ENCODE measurements at regions not wholly inside any gene's neighbourhood (a gene's known extent, or its start where the extent isn't known, plus 50 kb on each side); places are given as distances from the start of the nearest gene placed in this dataset.

DNA sequence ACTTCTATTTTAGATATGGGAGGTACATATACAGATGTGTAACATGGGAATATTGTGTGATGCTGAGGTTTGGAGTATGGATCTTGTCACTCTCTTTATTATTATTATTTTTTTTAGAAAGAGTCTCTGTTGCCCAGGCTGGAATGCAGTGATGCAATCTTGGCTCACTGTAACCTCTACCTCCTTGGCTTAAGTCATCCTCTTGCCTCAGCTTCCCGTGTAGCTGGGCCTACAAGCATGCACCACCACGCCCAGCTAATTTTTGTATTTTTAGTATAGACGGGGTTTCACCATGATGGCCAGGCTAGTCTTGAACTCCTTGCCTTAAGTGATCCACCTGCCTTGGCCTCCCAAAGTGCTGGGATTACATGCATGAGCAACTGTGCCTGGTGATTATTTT, 138.4 kb upstream of the SLC28A3 start:
- H3K36me3 ChIP-seq: no peaks in the 10 kb centered on the region
- H3K9me3 ChIP-seq: no peaks in the 10 kb centered on the region
- peaks cover 0 to 14% (median 4%) of the 10 kb centered on the region in 9 donors for H3K4me1 ChIP-seq
- DNase-seq (no peak), ATAC-seq (no peak)
- TF ChIP-seq, protein P1, sequence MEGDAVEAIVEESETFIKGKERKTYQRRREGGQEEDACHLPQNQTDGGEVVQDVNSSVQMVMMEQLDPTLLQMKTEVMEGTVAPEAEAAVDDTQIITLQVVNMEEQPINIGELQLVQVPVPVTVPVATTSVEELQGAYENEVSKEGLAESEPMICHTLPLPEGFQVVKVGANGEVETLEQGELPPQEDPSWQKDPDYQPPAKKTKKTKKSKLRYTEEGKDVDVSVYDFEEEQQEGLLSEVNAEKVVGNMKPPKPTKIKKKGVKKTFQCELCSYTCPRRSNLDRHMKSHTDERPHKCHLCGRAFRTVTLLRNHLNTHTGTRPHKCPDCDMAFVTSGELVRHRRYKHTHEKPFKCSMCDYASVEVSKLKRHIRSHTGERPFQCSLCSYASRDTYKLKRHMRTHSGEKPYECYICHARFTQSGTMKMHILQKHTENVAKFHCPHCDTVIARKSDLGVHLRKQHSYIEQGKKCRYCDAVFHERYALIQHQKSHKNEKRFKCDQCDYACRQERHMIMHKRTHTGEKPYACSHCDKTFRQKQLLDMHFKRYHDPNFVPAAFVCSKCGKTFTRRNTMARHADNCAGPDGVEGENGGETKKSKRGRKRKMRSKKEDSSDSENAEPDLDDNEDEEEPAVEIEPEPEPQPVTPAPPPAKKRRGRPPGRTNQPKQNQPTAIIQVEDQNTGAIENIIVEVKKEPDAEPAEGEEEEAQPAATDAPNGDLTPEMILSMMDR (IDR thresholded peaks at IDR 0.05): no peak
- intact Hi-C loops (cut with DNase I): loop anchor here in 1 of 10 donors (5.0 kb wide), 1 partner anchor 968 kb away; no protein-coding TSS in a partner anchor
- no peak overlapping the region for H3K4me3 ChIP-seq
- WGBS, 2 donors: 70 to 79% methylated on average over 3 of the region's 3 CpGs
- no peak overlapping the region for H3K27ac ChIP-seq
- H3K27me3 ChIP-seq: no peaks in the 10 kb centered on the region

DNA sequence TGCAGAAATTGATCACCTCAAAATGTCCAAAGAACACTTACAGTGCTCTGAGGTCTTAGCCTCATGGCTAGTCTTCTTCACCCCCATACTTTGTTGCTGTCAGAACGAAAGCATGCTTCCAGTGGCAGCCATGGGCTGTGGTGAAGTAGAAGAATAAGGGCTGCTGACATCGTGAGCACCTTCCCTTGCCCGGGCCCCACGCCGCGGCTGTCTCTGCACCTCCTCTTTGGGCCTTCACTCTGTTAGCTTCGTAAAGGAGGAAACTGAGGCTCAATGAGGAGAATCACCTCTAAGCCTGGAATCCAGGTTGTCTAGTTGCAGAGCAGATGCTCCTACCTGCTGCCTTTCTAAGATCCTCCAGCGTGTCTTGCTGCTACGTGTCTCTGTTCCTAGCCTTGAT, 139.5 kb upstream of the SLC28A3 start:
- TF ChIP-seq, protein P1 (IDR thresholded peaks at IDR 0.05): no peak
- Histone ChIP-seq H3K4me3 (no peak overlapping the region), H3K9me3 (no peaks in the 10 kb centered on the region), H3K36me3 (no peaks in the 10 kb centered on the region), H3K27me3 (no peaks in the 10 kb centered on the region), H3K4me1 (peaks cover 0 to 14% (median 4%) of the 10 kb centered on the region in 9 donors), H3K27ac (no peak overlapping the region)
- intact Hi-C loops (cut with DNase I): no loop called here
- WGBS, 2 donors: 92 to 93% methylated on average over 9 of the region's 9 CpGs
- no peak for DNase-seq
- no peak for ATAC-seq

DNA sequence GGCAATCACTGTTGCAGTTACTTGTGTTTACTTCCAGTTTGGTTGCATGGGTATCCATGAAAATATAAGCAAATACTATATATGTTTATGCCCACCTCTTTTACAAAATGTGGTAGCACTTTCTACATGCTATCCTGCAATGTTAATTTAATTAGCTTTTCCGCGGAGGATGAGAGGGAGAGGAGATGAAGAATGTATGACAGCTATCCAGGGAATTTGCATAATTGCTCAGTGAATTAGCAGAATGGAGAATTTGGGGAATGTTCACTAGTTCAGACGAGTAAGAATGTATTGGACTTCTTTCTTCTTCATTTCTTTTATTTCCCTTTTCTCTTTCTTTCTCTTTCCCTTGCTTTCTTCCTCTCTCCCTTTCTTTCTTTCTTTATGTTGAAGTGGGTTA, 140.7 kb upstream of the SLC28A3 start:
- WGBS, 2 donors: 73 to 78% methylated on average over 3 of the region's 3 CpGs
- Histone ChIP-seq H3K4me1 (peaks cover 0 to 11% (median 4%) of the 10 kb centered on the region in 9 donors), H3K4me3 (no peak overlapping the region), H3K9me3 (no peaks in the 10 kb centered on the region), H3K27me3 (no peaks in the 10 kb centered on the region), H3K27ac (no peak overlapping the region), H3K36me3 (no peaks in the 10 kb centered on the region)
- no peak for DNase-seq
- TF ChIP-seq, protein P1 (IDR thresholded peaks at IDR 0.05): no peak
- no peak for ATAC-seq
- intact Hi-C loops (cut with DNase I): no loop called here

DNA sequence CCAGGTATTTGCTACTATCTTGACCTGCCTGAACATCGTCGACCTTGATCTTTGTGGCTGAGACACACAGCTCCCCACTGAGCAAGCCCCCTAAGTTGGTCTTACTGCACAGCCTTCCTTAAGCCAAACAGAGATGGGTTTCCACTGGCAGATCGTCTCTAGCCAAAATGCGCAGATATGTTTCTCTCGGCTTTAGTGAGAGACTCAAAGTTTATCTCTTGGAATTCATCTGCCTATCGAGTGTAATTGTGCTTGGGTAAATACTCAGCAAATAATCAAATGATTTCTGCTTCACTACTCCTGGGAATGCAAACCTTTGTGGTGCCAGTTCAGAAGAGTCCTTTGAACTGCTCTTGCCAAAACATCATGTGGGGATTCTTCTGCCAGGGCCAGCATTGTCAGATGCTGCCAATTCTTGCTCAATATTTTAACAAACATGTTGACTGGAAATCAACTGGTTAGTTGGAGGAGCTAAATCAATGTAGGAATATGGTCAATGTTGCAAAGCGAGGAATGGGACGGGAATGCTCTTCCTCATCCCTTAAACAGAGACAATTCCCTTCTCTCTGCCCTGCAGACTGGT, 141.2 kb upstream of the SLC28A3 start:
- no peaks in the 10 kb centered on the region for H3K9me3 ChIP-seq
- no peaks in the 10 kb centered on the region for H3K27me3 ChIP-seq
- ATAC-seq (peak in 1 of 8 donors; percentile 31), DNase-seq (no peak)
- H3K4me3 ChIP-seq: no peak overlapping the region
- no peak overlapping the region for H3K27ac ChIP-seq
- intact Hi-C loops (cut with DNase I): no loop called here
- peaks cover 0 to 11% (median 4%) of the 10 kb centered on the region in 9 donors for H3K4me1 ChIP-seq
- TF ChIP-seq, protein P1 (IDR thresholded peaks at IDR 0.05): no peak
- 65 to 67% methylated on average over 8 of the region's 8 CpGs for WGBS, 2 donors
- H3K36me3 ChIP-seq: no peaks in the 10 kb centered on the region
